OCI-LY7 (cell line): ENCODE measurements at regions not wholly inside any gene's neighbourhood (a gene's known extent, or its start where the extent isn't known, plus 50 kb on each side); places are given as distances from the start of the nearest gene placed in this dataset.
A peak's percentile ranks its signal among the peaks of the same experiment; 100 is the strongest.

Experiments
- BruUV-seq: library from RNA; stranded (reverse); fragments of 400-500 nt; replicated peaks from 2 replicates; lab custom pipeline; 2021; lab: Mats Ljungman, UMichigan
- CTCF ChIA-PET: fragments of 300-600 bp; sonication (Branson Sonifier 250); formaldehyde crosslinking; loops from one replicate; lab custom pipeline; 2022; ENCODE audit warnings: antibody characterized with exemption; ENCODE audit not compliant: unreplicated experiment; lab: Charles Lee
- POLR2A ChIA-PET: fragments of 300-600 bp; sonication (Branson Sonifier 250); formaldehyde crosslinking; loops from one replicate; lab custom pipeline; 2022; ENCODE audit warnings: antibody characterized with exemption; lab: Charles Lee
- DNase-seq: peaks from one replicate; pipeline ENCODE4 v3.0.0-alpha.2; 2015; ENCODE audit warnings: low spot score
- H2AFZ ChIP-seq: fragments of 200-600 bp; sonication (generic), shearing (Covaris generic); 2 replicates; pipeline ENCODE4 v1.6.1; 2014; ENCODE audit warnings: mild to moderate bottlenecking, antibody characterized with exemption, low read length, moderate library complexity
- H3K27ac ChIP-seq: fragments of 200-600 bp; sonication (generic); 2 replicates; pipeline ENCODE4 v1.5.1; 2014; ENCODE audit warnings: mixed run types, low read depth, mild to moderate bottlenecking, moderate library complexity, low read length, inconsistent platforms; ENCODE audit not compliant: poor library complexity, severe bottlenecking
- H3K36me3 ChIP-seq: fragments of 200-600 bp; sonication (generic); 2 replicates; pipeline ENCODE4 v1.6.1; 2014; ENCODE audit warnings: mild to moderate bottlenecking, antibody characterized with exemption, low read length, moderate library complexity, mixed read lengths; ENCODE audit not compliant: insufficient read depth
- H3K4me1 ChIP-seq: fragments of 200-600 bp; sonication (generic); 2 replicates; pipeline ENCODE4 v1.5.1; 2014; ENCODE audit warnings: mild to moderate bottlenecking, low read length; ENCODE audit not compliant: insufficient read depth, poor library complexity, severe bottlenecking
- H3K4me2 ChIP-seq: fragments of 200-600 bp; sonication (generic); 2 replicates; pipeline ENCODE4 v1.6.1; 2014; ENCODE audit warnings: mild to moderate bottlenecking, low read length
- H3K4me3 ChIP-seq: fragments of 200-600 bp; sonication (generic); 2 replicates; pipeline ENCODE4 v1.5.1; 2014; ENCODE audit warnings: mild to moderate bottlenecking, low read depth, low read length; ENCODE audit not compliant: poor library complexity, severe bottlenecking
- H3K79me2 ChIP-seq: fragments of 200-600 bp; sonication (generic); 2 replicates; pipeline ENCODE4 v1.6.1; 2016; ENCODE audit warnings: low read depth, mild to moderate bottlenecking, low read length, moderate library complexity, mixed read lengths; ENCODE audit not compliant: insufficient read depth
- H3K9me2 ChIP-seq: fragments of 200-600 bp; sonication (generic); 2 replicates; pipeline ENCODE4 v1.6.1; 2016; ENCODE audit warnings: mild to moderate bottlenecking, low read length, mixed read lengths; ENCODE audit not compliant: insufficient read depth
- H3K9me3 ChIP-seq: fragments of 200-600 bp; sonication (generic); 2 replicates; pipeline ENCODE4 v1.6.1; 2014; ENCODE audit warnings: mild to moderate bottlenecking, mixed run types, low read length, mixed read lengths
- H4K20me1 ChIP-seq: fragments of 200-600 bp; sonication (generic); 2 replicates; pipeline ENCODE4 v1.6.1; 2014; ENCODE audit warnings: mild to moderate bottlenecking, antibody characterized with exemption, low read length, moderate library complexity, mixed read lengths; ENCODE audit not compliant: insufficient read depth
- CTCF ChIP-seq: fragments of 200-600 bp; sonication (generic); conservative IDR thresholded peaks from 2 replicates; pipeline ENCODE4 v1.5.1; 2014; ENCODE audit warnings: mild to moderate bottlenecking, antibody characterized with exemption, low read length, moderate library complexity, mixed read lengths
- EZH2phosphoT487 ChIP-seq: fragments of 200-600 bp; sonication (generic); IDR thresholded peaks from 2 replicates; pipeline ENCODE4 v1.6.1; 2018; ENCODE audit warnings: low read depth, borderline replicate concordance, mild to moderate bottlenecking, mixed run types, antibody characterized with exemption, low read length, moderate library complexity, mixed read lengths
- intact Hi-C: fragments of 100-400 bp; cut with micrococcal nuclease; formaldehyde crosslinking; loops from one replicate; pipeline ENCODE4 v1.10.0; 2022; ENCODE audit not compliant: unreplicated experiment

GRCh38 chr18:2337552-2338141, 233.7 kb downstream of the METTL4 start:
- intact Hi-C loops: loop anchor here (1.0 kb wide), 1 partner anchor 205 kb away; no protein-coding TSS in a partner anchor
- Histone ChIP-seq H2AFZ (no peak overlapping the region; the same call in 1 of the 2 replicates), H4K20me1 (no peaks in the 10 kb centered on the region), H3K79me2 (no peaks in the 10 kb centered on the region), H3K9me2 (no peaks in the 10 kb centered on the region), H3K27ac (no peak overlapping the region), H3K36me3 (no peaks in the 10 kb centered on the region), H3K4me1 (peaks cover 4% of the 10 kb centered on the region), H3K9me3 (no peaks in the 10 kb centered on the region; the same call in 1 of the 2 replicates), H3K4me2 (no peak overlapping the region), H3K4me3 (no peak overlapping the region)
- peak; percentile 63 for DNase-seq
- BruUV-seq: no TSS peak
- POLR2A ChIA-PET: interaction anchor here (1.2 kb wide), 1 partner anchor 205 kb away, joined by 4 read pairs; no protein-coding TSS in a partner anchor
- TF ChIP-seq EZH2phosphoT487 (no peak), CTCF (peak; percentile 83)
- CTCF ChIA-PET: no interaction called here

GRCh38 chr18:2338601-2339000, 232.7 kb downstream of the METTL4 start:
- no peak for DNase-seq
- Histone ChIP-seq H3K36me3 (no peaks in the 10 kb centered on the region), H3K9me2 (no peaks in the 10 kb centered on the region), H3K27ac (no peak overlapping the region), H3K4me1 (peaks cover 4% of the 10 kb centered on the region), H3K79me2 (no peaks in the 10 kb centered on the region), H3K4me3 (no peak overlapping the region), H4K20me1 (no peaks in the 10 kb centered on the region), H3K4me2 (no peak overlapping the region), H3K9me3 (no peaks in the 10 kb centered on the region; the same call in 1 of the 2 replicates), H2AFZ (no peak overlapping the region)
- POLR2A ChIA-PET: no interaction called here
- TF ChIP-seq CTCF (no peak), EZH2phosphoT487 (no peak)
- BruUV-seq: no TSS peak
- CTCF ChIA-PET: no interaction called here
- intact Hi-C loops: no loop called here

- no peak overlapping the region for H3K4me2 ChIP-seq
- CTCF ChIA-PET: no interaction called here
Measured at GRCh38 chr18:2340335-2340734, 231.0 kb downstream of the METTL4 start.

More at GRCh38 chr18:2340335-2340734, 231.0 kb downstream of the METTL4 start:
- no peak for DNase-seq
- no peaks in the 10 kb centered on the region for H3K36me3 ChIP-seq
- no peak overlapping the region for H3K27ac ChIP-seq
- no peaks in the 10 kb centered on the region; the same call in 1 of the 2 replicates for H3K9me3 ChIP-seq
- H3K4me1 ChIP-seq: peaks cover 4% of the 10 kb centered on the region
- no peaks in the 10 kb centered on the region for H3K9me2 ChIP-seq
- TF ChIP-seq EZH2phosphoT487: no peak
- TF ChIP-seq CTCF: no peak
- intact Hi-C loops: no loop called here
- H4K20me1 ChIP-seq: no peaks in the 10 kb centered on the region
- POLR2A ChIA-PET: interaction anchor here (1.2 kb wide), 1 partner anchor 201 kb away, joined by 3 read pairs; no protein-coding TSS in a partner anchor
- no peak overlapping the region for H2AFZ ChIP-seq
- no TSS peak for BruUV-seq
- no peaks in the 10 kb centered on the region for H3K79me2 ChIP-seq
- no peak overlapping the region for H3K4me3 ChIP-seq
